ENCODE measurements at regions not wholly inside any gene's neighbourhood (a gene's known extent, or its start where the extent isn't known, plus 50 kb on each side); places are given as distances from the start of the nearest gene placed in this dataset.

DNA sequence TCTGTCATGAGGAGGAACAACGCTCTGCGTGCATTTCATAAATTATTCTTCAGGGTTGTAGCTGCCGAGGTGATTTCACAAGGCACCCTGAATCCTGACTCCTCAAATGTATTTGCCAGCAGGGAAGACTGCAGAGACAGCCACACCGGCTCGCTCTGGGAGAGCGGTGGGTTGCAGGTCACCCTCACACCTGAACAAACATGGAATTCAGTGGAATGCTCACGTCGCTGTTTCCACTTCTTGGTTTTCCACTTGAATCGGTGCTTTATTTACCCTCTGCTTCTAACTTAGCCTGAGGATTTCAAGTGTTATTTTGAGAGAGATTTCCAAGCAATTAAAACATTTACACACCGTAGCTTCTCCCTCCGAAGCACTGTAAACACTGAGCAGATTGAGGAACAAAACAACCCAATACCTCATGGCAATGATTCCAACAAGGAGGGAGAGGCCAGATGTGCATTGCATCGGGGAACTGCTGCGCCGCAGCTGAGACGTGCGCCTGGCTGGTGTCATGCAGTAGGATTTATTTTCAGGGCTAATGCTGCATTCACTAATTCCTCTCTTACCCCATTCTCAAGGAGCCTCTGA, 59.5 kb upstream of the GGTLC1 start:
- no peak for DNase-seq

DNA sequence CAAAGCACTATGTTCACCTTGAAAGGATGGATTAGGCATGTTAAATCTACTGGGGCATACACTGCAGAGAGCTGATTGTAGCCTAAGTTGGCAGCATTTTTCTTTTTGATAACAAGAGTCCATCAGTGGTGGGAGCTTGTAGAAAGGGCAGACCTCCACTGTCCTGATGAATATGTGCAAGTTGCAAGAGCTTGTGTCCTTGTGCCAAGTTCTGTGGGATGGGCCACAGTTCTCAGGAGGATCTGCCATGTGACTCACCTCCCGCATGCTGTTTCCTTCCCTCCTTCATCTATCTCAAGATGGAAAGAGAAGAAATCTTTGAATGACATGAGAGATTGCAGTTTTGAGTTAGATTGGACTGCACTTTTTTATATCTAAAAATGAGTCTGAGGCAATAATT, 58.3 kb upstream of the GGTLC1 start:
- no peak for DNase-seq

DNA sequence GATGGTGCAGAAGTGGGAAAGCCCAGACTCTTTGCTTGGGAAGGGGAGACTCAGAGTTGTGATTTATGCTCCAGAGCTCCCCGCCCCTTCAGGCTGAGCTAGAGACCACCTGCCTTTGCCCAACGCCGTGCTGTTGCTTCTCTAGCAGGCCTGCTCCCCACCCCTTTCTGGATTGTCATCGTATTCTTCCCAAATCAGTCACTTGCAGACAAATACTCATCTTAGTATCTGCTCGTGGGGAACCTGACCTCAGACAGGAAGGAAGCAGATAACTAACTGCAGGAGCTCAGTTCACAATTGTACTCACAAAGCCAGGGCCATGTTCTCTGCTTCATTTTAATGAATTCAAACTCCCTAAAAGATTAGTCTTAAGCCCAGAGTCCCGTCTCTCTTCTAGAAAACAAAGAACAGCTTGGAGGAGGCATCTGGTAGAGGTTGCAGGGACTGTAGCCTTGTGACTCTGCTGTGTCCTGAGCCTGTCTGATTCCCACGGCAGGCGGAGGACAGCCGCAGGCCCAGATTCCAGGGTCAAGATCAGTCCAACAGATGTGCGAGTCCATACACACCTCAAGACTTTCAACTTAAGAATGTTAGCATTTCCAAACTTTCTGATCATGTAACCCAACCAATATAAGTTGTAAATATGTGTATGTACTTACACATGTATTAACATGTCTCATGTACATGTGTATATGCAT, 57.2 kb upstream of the GGTLC1 start:
- DNase-seq: no peak

- DNase-seq: no peak
Measured at GRCh38 chr20:24043294-24043693, 54.7 kb upstream of the GGTLC1 start.

DNA sequence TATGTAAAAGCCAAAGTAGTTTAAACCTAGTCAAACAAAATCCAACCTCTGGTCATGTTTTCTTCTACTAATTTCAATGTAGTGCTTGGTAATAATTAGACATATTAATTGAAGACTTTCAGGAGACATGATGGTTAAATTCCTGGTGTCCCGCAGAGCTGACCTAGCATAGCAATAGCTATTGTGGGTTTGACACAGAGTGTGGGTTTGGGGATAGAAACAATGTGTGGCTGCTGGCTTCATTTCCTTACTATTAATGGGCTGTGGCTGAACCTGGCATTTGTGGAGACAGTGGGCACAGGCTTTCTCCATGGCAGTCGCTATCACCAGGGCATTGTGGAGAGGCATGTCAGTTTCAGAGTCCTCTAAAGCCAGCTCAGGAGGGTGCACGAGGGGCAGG, 54.1 kb upstream of the GGTLC1 start:
- DNase-seq: no peak

DNA sequence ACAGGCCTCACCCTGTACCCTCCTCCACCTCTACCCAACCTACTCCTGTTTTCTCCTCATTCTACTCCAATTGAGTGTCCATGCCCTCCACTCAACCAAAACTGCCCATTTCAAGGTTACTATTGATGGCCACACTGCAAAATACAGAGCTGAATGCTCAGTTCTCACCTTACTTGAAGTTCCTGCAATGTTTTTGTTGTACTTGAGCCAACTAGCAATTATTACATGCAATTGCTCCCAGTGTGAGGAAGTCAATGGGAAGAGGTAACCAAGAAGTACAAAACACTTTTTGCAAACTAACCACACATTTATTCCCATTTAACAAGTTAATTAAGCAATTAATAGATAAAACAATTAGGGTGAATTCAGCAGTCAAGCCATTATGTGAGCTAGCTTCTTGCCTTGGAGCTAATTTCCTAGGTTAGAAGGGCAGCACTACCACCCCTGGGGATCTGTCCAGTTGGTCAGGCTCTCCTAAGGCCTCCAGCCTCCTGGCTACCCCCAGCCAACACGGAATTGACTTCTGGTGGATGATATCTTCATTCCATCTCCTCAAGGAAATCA, 52.4 kb upstream of the GGTLC1 start:
- DNase-seq: no peak

- DNase-seq: peak; percentile 78
Measured at GRCh38 chr20:24039196-24039595, 50.6 kb upstream of the GGTLC1 start.

Measured in COR-L47 (cell line).